ENCODE measurements at regions not wholly inside any gene's neighbourhood (a gene's known extent, or its start where the extent isn't known, plus 50 kb on each side); places are given as distances from the start of the nearest gene placed in this dataset.
A peak's percentile ranks its signal among the peaks of the same experiment; 100 is the strongest.

DNA sequence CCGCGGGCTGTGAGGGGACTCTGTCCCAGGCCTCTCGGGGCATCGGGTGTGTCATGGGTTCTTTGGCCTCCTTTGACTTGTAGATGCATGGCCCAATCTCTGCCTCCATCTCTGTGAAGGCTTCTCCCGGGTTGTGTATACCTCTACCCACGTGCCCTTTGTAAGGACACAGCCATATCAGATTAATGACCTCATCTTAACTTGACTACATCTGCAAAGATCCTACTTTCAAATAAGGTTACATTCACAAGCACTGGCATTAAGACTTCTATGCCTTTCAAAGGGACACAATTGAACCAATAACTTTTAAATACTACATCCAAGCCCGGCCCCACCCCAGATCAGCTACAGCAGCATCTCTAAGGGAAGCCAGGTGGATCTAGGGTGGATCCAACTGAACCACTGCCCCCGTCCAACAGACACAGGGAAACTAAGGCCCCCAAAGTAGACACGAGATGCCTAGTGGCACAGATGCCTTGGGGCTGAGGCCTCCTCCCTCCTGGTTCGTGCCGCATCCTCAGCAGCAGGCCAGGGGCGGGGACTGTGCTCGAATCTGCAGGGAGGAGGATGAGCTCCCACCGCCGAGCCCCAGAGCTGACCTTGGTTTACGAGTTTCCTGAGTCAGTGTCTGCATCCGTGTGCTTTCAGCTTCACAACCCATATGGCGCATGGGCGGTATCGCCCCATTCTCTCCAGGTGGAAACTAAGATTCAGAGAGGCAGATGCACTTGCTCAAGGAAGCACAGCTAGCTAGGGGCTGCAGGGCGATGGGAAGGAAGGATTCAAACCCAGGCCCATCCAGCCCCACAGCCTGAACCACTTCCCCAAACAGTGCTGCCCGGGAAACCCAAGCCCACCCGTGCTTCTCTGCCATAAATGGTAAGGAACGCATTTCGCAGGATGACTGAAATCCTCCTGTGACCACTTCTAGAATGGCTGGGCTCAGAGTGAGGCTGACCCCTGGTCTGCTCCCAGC, 353.3 kb downstream of the C16orf95 start:
- intact Hi-C loops (cut with DNase I): no loop called here
- DNase-seq (ENCODE audit: low spot score): peak; percentile 32
- ATAC-seq: no peak

DNA sequence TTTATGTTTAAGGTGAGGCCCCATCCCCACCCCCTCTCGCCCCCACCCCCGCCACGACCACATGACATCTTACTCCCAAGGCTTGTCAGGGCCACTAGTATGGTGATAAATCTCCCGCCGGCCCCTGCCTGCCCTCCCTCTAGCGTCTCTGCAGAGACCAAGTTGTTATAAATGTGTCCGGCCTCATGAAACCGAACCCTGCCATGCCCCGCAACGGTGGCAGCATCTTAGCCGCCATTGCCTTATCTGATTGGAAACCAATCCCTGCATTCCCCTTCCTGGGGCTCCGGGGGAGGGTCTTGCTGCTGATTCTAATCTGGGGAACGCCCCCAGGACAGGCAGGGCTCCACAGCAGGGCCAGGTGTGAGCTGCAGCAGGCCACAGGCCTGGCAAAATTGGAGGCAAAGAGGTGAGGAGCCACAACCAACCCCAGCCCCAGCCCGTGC, 352.4 kb downstream of the C16orf95 start:
- ATAC-seq (no peak), DNase-seq (ENCODE audit: low spot score) (no peak)
- intact Hi-C loops (cut with DNase I): no loop called here

DNA sequence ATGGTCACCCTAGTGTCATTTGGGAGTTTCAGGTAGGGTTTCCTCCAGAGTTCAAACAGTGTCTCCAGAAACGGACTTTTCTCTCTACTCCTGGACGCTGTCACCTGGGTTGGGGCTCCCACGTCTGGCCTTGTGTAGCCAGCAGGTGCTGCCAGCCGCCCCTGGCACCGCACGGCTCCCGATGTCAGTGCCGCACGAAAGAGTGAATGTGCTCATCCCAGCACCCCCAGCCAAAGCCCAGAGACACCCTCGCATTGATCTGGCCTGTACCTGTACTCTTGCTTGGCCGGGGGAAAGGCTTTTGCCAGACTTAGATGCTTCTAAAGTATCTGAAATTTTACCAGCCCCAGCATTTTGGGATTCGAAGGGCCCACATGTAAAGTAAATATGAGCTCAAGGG, 351.9 kb downstream of the C16orf95 start:
- ATAC-seq: no peak
- intact Hi-C loops (cut with DNase I): no loop called here
- DNase-seq (ENCODE audit: low spot score): no peak

DNA sequence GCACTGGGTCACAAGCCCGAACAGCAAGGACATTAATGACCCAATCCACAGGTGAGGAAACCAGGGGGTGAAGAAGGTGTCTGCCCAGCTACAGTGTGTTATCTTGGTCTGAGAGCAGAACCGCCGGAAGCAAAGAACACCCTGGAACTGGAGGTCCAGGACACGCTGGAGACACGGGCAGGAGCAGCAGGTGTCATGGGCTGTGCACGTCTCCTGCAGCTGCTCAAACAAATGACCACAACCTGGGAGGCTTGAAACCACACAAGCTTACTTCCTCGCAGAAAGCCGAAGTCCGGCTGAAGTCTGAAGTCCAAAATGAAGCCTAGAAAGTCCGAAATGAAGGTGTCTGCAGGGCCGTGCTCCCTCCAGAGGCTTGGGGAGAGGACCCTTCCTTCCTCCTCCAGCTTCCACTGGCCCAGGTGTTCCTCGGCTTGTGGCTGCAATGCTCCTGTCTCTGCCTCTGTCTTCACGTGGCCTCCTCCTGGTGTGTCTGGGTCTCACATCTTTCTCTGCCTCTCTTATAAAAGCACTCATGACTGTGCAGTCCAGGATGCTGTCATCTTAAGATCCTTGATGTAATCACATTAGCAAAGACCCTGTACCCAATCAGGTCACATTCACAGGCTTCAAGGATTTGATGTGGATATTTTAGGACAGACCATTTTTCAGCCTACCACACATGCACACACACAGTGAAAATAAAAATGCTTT, 351.2 kb downstream of the C16orf95 start:
- DNase-seq (ENCODE audit: low spot score): no peak
- intact Hi-C loops (cut with DNase I): no loop called here
- no peak for ATAC-seq

DNA sequence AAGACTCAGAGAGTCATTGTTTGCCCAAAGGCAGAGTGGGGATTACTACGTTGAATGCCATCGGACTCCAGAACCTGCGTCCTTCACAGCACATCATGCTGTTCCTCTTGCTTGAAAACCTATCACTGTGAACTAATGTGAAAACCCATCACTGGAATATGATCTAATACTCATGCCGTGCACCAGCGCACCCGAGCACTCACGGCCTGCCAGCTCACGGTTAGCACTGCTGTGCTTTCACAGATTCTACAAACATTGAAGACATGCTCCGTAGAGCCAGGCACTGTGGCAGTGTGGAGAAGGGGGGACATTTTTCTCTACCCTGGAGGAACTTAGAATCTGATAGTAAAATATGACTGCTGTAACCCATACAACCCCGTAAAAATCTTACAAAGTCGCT, 350.4 kb downstream of the C16orf95 start:
- intact Hi-C loops (cut with DNase I): no loop called here
- DNase-seq (ENCODE audit: low spot score): no peak
- ATAC-seq: no peak

DNA sequence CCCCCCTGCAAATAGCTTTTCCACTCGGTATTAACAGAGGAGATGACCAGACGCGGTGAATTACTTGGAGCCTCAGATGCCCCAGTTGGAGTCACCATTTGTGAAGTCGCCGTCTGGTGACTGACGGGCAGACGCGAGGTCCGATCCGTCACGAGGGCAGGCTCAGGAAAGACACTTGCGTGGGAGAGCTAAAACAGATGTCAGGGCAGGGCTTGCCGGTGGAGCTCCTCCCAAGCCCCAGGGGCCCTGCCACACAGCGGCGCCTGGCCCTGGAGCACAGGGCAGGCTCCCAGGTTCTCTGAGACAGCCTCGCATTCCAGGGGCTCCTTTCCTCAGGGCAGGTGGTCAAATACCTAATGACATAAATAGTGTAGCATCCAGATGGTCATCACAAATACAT, 348.3 kb downstream of the C16orf95 start:
- no peak for ATAC-seq
- intact Hi-C loops (cut with DNase I): no loop called here
- DNase-seq (ENCODE audit: low spot score): no peak

DNA sequence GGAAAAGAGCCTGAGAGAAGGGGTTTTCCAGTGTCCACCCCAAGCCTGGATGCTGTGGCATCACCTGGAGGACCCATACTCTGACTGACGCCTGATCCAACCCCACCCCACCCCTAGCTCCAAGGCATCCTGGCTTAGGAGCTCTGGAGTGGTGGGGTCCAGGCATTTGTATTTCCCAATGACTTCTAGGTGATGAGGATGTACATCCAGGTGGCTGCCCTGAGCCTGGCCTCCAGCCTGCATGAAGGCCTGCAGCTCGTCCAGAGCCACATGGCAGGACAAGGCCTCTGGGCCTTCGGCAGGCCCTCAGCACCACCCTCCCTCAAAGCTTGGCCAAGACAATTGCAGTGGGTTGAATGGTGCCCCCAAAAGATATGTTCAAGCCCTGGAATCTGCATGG, 347.5 kb downstream of the C16orf95 start:
- DNase-seq (ENCODE audit: low spot score) (no peak), ATAC-seq (no peak)
- intact Hi-C loops (cut with DNase I): loop anchor here (10.0 kb wide), 1 partner anchor 65 kb away; no protein-coding TSS in a partner anchor

DNA sequence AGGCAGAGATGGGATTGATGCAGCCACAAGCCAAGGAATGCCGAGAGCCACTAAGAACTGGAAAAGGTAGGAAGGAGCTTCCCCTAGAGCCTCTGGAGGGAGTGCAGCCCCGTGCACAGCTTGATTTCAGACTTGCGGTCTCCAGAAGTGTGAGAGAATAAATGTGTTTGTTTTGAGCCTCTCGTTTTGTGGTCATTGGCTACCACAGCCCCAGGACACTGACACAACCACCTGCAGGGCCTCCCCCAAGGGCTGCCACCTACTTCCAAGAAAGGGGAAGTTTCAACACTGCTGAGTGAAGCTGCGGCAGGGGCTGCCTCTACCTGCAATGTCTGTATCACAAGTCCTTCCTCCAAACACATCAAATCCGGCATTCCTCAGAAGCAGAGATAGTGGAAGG, 346.9 kb downstream of the C16orf95 start:
- ATAC-seq: no peak
- intact Hi-C loops (cut with DNase I): loop anchor here (10.0 kb wide), 1 partner anchor 65 kb away; no protein-coding TSS in a partner anchor

DNA sequence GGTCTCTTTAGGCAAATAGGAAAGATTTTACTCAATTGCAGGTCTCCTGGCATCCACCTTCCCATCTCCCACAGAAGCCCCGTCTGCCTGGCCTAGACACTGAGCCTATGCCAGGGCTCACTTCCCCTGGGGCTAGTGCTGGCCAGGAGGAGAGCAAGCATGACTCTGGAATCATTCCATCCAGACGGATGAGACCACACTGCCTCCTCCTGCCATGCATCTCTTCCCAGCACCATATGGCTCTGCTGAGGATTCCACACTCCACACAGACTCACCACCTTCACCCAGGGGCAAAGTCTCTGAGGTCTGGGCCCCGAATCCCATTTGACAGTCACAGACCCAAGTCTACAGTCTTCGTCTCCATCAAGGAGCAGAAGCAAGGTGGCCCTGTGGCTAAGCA, 346.5 kb downstream of the C16orf95 start:
- ATAC-seq (no peak), DNase-seq (ENCODE audit: low spot score) (no peak)
- intact Hi-C loops (cut with DNase I): loop anchor here (10.0 kb wide), 1 partner anchor 64 kb away; no protein-coding TSS in a partner anchor

More for the DNA sequence above, 346.9 kb downstream of the C16orf95 start:
- no peak for DNase-seq (ENCODE audit: low spot score)

DNA sequence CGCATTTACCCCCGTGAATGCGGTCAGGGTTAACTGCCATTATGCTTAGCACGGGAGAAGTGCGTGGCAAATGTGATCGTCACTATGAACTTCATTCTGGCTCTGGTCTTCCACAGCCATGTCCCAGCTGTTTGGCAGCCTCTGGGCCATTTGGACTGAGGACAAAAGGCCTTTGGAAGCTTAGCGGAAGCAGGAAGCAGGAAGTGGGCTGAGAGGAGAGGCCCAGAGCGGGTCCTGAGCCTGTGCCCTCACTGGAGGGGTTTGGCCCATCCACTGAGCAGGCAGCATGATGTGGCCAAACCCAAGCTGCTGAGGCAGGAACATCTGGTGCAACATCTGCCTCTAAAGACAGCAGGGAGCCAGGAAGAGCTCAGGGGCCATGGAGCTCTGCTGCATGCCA, 345.9 kb downstream of the C16orf95 start:
- intact Hi-C loops (cut with DNase I): loop anchor here (10.0 kb wide), 1 partner anchor 64 kb away; no protein-coding TSS in a partner anchor
- peak; percentile 28 for ATAC-seq
- DNase-seq (ENCODE audit: low spot score): no peak

DNA sequence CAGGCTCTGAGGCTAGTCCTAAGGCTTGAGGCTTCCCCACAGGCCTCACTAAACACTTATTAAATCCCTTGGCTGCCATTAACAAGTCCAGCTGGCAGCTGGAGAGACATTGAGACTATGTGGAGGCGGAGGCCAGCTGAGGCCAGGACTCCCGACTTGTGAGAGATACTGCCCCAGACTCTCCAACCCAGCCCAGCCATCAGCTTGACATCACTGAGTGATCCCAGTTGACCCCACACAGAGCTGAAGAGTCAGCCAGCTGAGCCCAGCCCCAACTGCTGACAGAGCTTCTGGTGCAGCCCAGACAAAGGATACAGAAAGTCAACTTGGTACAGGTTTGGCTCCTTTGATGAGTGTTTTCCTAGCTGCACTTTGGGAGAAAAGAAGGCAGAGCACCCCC, 343.1 kb downstream of the C16orf95 start:
- ATAC-seq (no peak), DNase-seq (ENCODE audit: low spot score) (no peak)
- intact Hi-C loops (cut with DNase I): loop anchor here (10.0 kb wide), 1 partner anchor 61 kb away; no protein-coding TSS in a partner anchor

DNA sequence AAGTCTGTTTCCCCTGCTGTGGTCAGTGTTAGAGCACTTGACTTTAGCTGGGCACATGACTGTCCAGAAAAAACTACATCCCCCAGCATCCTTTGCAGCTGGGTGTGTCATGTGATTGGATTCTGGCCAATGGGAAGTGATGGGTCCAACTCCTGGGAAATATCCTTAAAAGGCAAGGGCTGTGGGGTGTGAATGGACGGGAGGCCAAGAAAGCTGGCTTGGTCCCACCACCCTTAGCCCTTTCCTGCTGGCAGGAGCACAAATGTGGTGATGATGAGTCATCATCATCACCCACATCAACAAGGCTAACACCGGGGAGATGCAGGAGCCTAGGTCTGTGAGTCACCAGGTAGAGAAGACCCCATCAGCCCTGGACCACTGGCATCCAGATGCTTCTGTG, 341.7 kb downstream of the C16orf95 start:
- DNase-seq (ENCODE audit: low spot score): no peak
- peak; percentile 88 for ATAC-seq

DNA sequence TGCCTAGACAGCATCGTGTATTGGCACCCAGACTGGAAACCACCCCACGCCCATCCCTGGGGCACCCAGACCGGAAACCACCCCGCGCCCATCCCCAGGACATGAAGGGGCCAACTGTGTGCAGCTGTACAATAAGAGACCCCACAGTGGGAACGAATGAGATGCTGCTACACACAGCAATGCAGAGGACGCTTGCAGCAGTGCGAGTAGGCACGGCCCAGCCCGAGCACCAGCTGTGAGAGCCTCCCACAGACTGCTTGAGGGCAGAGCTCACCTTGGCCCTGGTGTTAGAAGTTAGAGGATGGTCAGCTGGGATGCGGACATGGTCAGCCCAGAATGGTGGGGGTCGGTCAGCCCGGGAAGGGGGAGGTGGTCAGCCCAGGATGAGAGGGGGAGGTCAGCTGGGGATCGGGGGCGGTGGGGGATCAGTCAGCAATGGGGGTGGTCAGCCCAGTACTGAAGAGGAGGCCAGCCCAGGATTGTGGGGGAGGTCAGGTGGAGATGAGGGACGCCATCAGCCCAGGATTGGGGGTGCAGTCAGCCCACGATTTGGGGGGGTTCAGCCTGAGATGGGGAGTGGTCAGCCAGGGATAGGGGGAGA, 340.0 kb downstream of the C16orf95 start:
- intact Hi-C loops (cut with DNase I): loop anchor here (10.0 kb wide), 1 partner anchor 58 kb away; no protein-coding TSS in a partner anchor
- DNase-seq (ENCODE audit: low spot score) (no peak), ATAC-seq (no peak)

More for the DNA sequence above, 341.7 kb downstream of the C16orf95 start:
- intact Hi-C loops (cut with DNase I): loop anchor here (10.0 kb wide), 1 partner anchor 59 kb away; no protein-coding TSS in a partner anchor

DNA sequence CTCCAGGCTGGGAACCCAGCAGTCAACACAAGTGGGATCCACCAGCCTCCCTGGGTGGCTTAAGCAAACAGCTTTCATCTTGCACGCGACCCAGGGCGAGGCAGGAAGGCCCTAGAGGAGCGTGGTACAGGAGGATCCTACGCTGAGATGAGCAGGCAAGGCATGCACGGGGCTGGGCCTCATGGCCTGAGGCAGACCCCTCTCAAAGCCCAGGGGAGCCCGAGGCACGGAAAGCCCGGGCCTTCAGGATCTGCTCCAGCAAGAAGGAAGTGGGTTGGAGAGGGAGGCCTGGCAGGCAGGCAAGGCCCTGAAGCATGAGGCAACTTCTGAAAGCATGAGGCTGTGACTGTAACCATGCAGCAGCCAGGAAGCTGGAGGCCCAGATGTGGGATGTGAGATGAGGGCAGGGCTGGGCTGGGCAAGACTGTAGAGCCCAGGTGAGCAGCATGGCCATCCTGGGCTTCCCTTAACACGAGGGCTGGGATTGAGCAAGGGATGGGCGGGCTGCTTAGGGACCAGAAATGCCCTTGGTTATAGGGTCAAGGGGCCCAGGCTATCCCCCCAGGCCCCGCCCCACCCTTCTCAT, 338.7 kb downstream of the C16orf95 start:
- DNase-seq (ENCODE audit: low spot score): no peak
- ATAC-seq: no peak
- intact Hi-C loops (cut with DNase I): loop anchor here (10.0 kb wide), 1 partner anchor 56 kb away; no protein-coding TSS in a partner anchor

DNA sequence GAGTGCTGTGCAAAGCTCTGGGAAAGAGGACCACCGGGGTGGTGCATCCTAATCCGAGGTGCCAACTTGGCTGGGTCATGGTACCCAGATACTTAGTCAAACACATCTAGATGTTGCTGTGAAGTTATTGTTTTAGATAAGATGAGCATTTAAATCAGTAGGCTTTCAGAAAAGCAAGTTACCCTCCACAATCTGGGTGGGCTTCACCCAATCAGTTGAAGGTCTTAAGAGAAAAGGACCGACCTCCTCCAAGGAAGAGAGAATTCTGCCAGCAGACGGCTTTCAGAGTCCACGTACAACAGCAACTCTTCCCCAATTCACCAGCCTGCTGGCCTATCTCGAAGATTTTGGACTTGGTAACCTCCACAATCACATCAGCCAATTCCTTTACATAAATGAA, 338.1 kb downstream of the C16orf95 start:
- no peak for DNase-seq (ENCODE audit: low spot score)
- intact Hi-C loops (cut with DNase I): loop anchor here (10.0 kb wide), 1 partner anchor 56 kb away; no protein-coding TSS in a partner anchor

DNA sequence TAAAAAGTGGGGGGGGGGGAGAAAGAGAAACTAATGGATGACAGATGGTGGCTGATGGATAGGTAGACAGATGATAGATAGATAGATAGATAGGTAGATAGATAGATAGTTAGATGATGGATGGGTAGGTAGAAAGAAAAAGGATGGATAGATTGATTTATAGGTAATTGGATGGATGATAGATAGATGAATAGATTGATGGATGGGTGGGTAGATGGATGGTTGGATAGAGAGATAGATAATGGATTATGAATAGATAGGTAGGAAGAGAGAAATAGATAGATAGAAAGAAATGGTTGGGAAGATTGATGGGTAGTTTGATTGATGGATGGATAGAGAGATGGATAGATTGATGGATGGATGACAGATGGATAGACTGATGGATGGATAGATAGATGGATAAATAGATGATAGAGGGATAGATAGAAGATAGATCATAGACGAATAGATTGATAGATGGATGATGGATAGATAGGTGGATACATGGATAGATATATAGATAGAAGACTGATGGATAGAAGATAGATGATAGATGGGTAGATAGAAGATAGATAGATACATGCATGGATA, 337.1 kb downstream of the C16orf95 start:
- intact Hi-C loops (cut with DNase I): loop anchor here (10.0 kb wide), 1 partner anchor 55 kb away; no protein-coding TSS in a partner anchor
- ATAC-seq: no peak
- no peak for DNase-seq (ENCODE audit: low spot score)

More for the DNA sequence above, 338.1 kb downstream of the C16orf95 start:
- ATAC-seq: no peak

DNA sequence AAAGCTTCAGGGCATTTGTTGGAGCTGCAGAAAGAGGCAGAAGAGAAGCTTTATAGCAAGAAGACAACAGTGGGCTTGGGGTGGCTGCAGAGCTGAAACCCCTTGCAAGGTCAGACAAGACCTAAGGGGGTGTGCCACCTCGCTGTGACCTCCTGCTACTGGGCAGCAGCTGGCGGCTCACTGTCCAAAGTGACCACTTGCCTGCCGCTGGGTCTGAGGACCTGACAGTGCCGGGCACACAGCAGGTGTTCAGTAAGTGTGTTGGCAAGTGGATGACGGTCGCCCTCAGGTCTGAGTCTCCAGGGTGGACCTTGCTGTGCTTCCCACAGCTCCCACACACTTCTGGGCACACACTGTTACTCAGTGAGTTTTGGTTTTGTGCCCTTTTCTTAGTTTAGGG, 336.5 kb downstream of the C16orf95 start:
- ATAC-seq (no peak), DNase-seq (ENCODE audit: low spot score) (no peak)
- intact Hi-C loops (cut with DNase I): no loop called here

DNA sequence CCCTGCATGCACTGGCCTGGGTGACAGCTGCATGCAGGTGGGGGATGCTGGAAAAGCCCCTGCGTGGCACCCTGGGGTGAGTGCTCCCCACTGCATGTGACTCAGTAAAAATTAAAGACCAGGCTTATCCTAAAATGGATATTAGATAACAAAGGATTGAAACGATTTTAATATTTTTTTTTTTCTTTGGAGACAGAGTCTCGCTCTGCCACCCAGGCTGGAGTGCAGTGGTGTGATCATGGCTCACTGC, 334.9 kb downstream of the C16orf95 start:
- no peak for ATAC-seq
- no peak for DNase-seq (ENCODE audit: low spot score)
- intact Hi-C loops (cut with DNase I): no loop called here

DNA sequence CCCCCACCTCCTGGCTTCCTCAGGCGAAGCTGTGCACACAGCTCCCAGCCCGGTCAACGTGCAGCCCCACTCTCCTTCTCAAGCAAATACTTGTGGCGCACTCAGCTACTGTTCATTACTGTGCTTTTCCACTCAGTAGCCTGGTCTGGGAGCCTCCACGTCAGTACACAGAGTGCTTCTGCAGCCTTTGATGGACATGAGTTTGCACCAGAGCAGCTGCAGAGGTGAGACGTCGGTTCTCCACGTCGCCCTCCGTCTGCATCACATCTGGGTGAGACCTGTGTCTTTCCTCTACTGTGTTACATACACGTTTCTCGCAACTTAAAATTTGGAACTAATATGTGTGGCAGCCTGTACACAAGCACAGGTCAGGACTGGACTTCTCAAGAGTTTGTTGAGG, 334.3 kb downstream of the C16orf95 start:
- intact Hi-C loops (cut with DNase I): no loop called here
- DNase-seq (ENCODE audit: low spot score) (no peak), ATAC-seq (no peak)

Measured in sciatic nerve (tissue), 2 donors.